ENCODE measurements at regions not wholly inside any gene's neighbourhood (a gene's known extent, or its start where the extent isn't known, plus 50 kb on each side); places are given as distances from the start of the nearest gene placed in this dataset.

GRCh38 chr10:56240471-56240870, 120.6 kb downstream of the ZWINT start:
- TF ChIP-seq CTCF (IDR thresholded peaks at IDR 0.05; ENCODE audit: low read depth, low read length) = no peak
- no peaks in the 10 kb centered on the region for H3K9me3 ChIP-seq (ENCODE audit: control insufficient read depth, insufficient read depth, low read length)
- CTCF ChIA-PET = no interaction called here
- no peaks in the 10 kb centered on the region for H3K27me3 ChIP-seq (ENCODE audit: control insufficient read depth, insufficient read depth, low read length)
- H3K4me3 ChIP-seq (ENCODE audit: low read depth, low read length) = no peak overlapping the region
- H3K27ac ChIP-seq (ENCODE audit: low read depth, low read length) = no peak overlapping the region
- no peak for DNase-seq (ENCODE audit: low read depth, low spot score)
- POLR2A ChIA-PET = no interaction called here

DNA sequence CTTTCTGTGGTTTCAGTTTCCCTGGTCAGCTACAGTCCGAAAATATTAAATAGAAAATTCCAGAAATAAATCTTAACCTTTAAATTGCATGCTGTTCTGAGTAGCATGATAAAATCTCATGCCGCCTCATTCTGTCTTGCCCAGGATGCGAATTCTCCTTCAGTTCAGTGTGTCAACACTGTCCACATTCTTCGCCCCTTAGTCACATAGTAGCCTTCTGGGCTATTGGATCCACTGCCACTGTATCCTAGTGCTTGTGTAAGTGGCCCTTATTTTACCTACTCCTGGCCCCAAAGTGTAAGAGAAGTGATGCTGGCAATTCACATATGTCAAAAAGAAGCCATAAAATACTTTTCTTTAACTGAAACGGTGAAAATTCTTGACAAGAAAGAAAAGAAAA, 129.6 kb downstream of the ZWINT start:
- DNase-seq (ENCODE audit: low read depth, low spot score) = no peak
- Histone ChIP-seq H3K4me3 (ENCODE audit: low read depth, low read length) (no peak overlapping the region), H3K9me3 (ENCODE audit: control insufficient read depth, insufficient read depth, low read length) (no peaks in the 10 kb centered on the region), H3K27me3 (ENCODE audit: control insufficient read depth, insufficient read depth, low read length) (no peaks in the 10 kb centered on the region), H3K27ac (ENCODE audit: low read depth, low read length) (no peak overlapping the region)
- POLR2A ChIA-PET = no interaction called here
- CTCF ChIA-PET = no interaction called here
- no peak for TF ChIP-seq CTCF (IDR thresholded peaks at IDR 0.05; ENCODE audit: low read depth, low read length)

GRCh38 chr10:56222237-56222636, 138.8 kb downstream of the ZWINT start:
- H3K9me3 ChIP-seq (ENCODE audit: control insufficient read depth, insufficient read depth, low read length) = peaks cover 3% of the 10 kb centered on the region; the same call in 1 of the 2 replicates
- no peak overlapping the region for H3K4me3 ChIP-seq (ENCODE audit: low read depth, low read length)
- ChIA-PET POLR2A (no interaction called here), CTCF (no interaction called here)
- DNase-seq (ENCODE audit: low read depth, low spot score) = no peak
- H3K27ac ChIP-seq (ENCODE audit: low read depth, low read length) = no peak overlapping the region
- no peak for TF ChIP-seq CTCF (IDR thresholded peaks at IDR 0.05; ENCODE audit: low read depth, low read length)
- no peaks in the 10 kb centered on the region for H3K27me3 ChIP-seq (ENCODE audit: control insufficient read depth, insufficient read depth, low read length)

DNA sequence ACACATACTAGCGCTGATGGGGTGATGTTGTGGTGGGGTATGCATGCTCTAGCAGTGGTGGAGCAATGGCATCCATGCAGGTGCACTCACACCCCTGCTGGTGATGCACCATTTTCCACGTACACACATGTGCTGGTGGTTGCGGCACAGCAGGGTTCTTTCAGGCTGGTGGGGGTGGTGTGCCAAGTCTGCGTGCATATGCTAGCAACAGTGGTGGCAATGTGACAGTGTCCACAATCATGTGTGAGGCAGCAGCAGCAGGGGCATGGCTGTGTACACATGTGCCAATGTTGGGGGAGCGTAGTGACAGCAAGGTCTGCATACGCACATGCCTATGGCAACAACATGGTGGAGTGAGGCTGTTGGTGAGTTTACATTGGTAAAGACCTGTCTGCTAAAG, 148.1 kb downstream of the ZWINT start:
- DNase-seq (ENCODE audit: low read depth, low spot score) = no peak
- TF ChIP-seq CTCF (IDR thresholded peaks at IDR 0.05; ENCODE audit: low read depth, low read length) = no peak
- CTCF ChIA-PET = no interaction called here

GRCh38 chr10:56181607-56182006, 179.5 kb downstream of the ZWINT start:
- no peak for TF ChIP-seq CTCF (IDR thresholded peaks at IDR 0.05; ENCODE audit: low read depth, low read length)
- ChIA-PET CTCF (no interaction called here), POLR2A (no interaction called here)
- DNase-seq (ENCODE audit: low read depth, low spot score) = no peak
- Histone ChIP-seq H3K4me3 (ENCODE audit: low read depth, low read length) (no peak overlapping the region), H3K9me3 (ENCODE audit: control insufficient read depth, insufficient read depth, low read length) (peaks cover 10% of the 10 kb centered on the region), H3K27me3 (ENCODE audit: control insufficient read depth, insufficient read depth, low read length) (no peaks in the 10 kb centered on the region), H3K27ac (ENCODE audit: low read depth, low read length) (no peak overlapping the region)

More for the DNA sequence above, 148.1 kb downstream of the ZWINT start:
- Histone ChIP-seq H3K27ac (ENCODE audit: low read depth, low read length) (no peak overlapping the region), H3K9me3 (ENCODE audit: control insufficient read depth, insufficient read depth, low read length) (peaks cover 10% of the 10 kb centered on the region), H3K27me3 (ENCODE audit: control insufficient read depth, insufficient read depth, low read length) (no peaks in the 10 kb centered on the region), H3K4me3 (ENCODE audit: low read depth, low read length) (no peak overlapping the region)
- POLR2A ChIA-PET = no interaction called here
